Loucy (cell line): ENCODE measurements at regions not wholly inside any gene's neighbourhood (a gene's known extent, or its start where the extent isn't known, plus 50 kb on each side); places are given as distances from the start of the nearest gene placed in this dataset.

Experiments
- H2AFZ ChIP-seq: fragments of 200-600 bp; sonication (generic); 2 replicates; pipeline ENCODE4 v1.6.0; 2016; ENCODE audit warnings: antibody characterized with exemption, mild to moderate bottlenecking, low read length, moderate library complexity
- H3F3A ChIP-seq: fragments of 200-600 bp; 2 replicates; pipeline ENCODE4 v1.6.0; 2016; ENCODE audit warnings: antibody characterized with exemption, low read depth, mild to moderate bottlenecking
- H3K27me3 ChIP-seq: fragments of 200-600 bp; sonication (generic); 2 replicates; pipeline ENCODE4 v1.6.1; 2014; ENCODE audit warnings: low read length, mild to moderate bottlenecking; ENCODE audit not compliant: insufficient read depth, poor library complexity, severe bottlenecking
- H3K36me3 ChIP-seq: fragments of 200-600 bp; sonication (generic); 2 replicates; pipeline ENCODE4 v1.6.1; 2016; ENCODE audit warnings: low read length; ENCODE audit not compliant: insufficient read depth
- H3K4me1 ChIP-seq: fragments of 200-600 bp; sonication (generic); 2 replicates; pipeline ENCODE4 v1.5.1; 2014; ENCODE audit warnings: low read length, mild to moderate bottlenecking; ENCODE audit not compliant: insufficient read depth, poor library complexity, severe bottlenecking
- H3K4me2 ChIP-seq: fragments of 200-600 bp; sonication (generic); 2 replicates; pipeline ENCODE4 v1.6.0; 2014; ENCODE audit warnings: antibody characterized with exemption, low read length, low read depth, mild to moderate bottlenecking; ENCODE audit not compliant: poor library complexity, severe bottlenecking
- H3K4me3 ChIP-seq: fragments of 200-600 bp; sonication (generic); 2 replicates; pipeline ENCODE4 v1.5.1; 2014; ENCODE audit warnings: low read length, mild to moderate bottlenecking, mixed read lengths; ENCODE audit not compliant: poor library complexity, severe bottlenecking
- H3K79me2 ChIP-seq: fragments of 200-600 bp; sonication (generic); 2 replicates; pipeline ENCODE4 v1.6.1; 2014; ENCODE audit warnings: low read length; ENCODE audit not compliant: insufficient read depth
- H3K9ac ChIP-seq: fragments of 200-600 bp; sonication (generic); 2 replicates; pipeline ENCODE4 v1.6.0; 2014; ENCODE audit warnings: mild to moderate bottlenecking, low read depth, low read length, moderate library complexity; ENCODE audit not compliant: poor library complexity, severe bottlenecking
- H3K9me2 ChIP-seq: fragments of 200-600 bp; sonication (generic); replicated peaks from 2 replicates; pipeline ENCODE4 v1.6.1; 2016; ENCODE audit warnings: low read depth, low read length, mixed read lengths
- H3K9me3 ChIP-seq: fragments of 200-600 bp; sonication (generic); 2 replicates; pipeline ENCODE4 v1.6.1; 2014; ENCODE audit warnings: mild to moderate bottlenecking, antibody characterized with exemption, low read length, low read depth; ENCODE audit not compliant: insufficient read depth
- H4K20me1 ChIP-seq: fragments of 200-600 bp; sonication (generic); 2 replicates; pipeline ENCODE4 v1.6.0; 2014; ENCODE audit warnings: antibody characterized with exemption, low read length, mild to moderate bottlenecking; ENCODE audit not compliant: insufficient read depth, poor library complexity, severe bottlenecking
- EZH2phosphoT487 ChIP-seq: fragments of 200-600 bp; IDR thresholded peaks from 2 replicates; pipeline ENCODE4 v1.6.1; 2018; ENCODE audit warnings: antibody characterized with exemption, mild to moderate bottlenecking, moderate library complexity, borderline replicate concordance
- TF ChIP-seq, protein P1 (sequence below): fragments of 200-600 bp; sonication (generic); conservative IDR thresholded peaks from 2 replicates; pipeline ENCODE4 v1.5.1; 2014; ENCODE audit warnings: mild to moderate bottlenecking, antibody characterized with exemption, low read length

DNA sequence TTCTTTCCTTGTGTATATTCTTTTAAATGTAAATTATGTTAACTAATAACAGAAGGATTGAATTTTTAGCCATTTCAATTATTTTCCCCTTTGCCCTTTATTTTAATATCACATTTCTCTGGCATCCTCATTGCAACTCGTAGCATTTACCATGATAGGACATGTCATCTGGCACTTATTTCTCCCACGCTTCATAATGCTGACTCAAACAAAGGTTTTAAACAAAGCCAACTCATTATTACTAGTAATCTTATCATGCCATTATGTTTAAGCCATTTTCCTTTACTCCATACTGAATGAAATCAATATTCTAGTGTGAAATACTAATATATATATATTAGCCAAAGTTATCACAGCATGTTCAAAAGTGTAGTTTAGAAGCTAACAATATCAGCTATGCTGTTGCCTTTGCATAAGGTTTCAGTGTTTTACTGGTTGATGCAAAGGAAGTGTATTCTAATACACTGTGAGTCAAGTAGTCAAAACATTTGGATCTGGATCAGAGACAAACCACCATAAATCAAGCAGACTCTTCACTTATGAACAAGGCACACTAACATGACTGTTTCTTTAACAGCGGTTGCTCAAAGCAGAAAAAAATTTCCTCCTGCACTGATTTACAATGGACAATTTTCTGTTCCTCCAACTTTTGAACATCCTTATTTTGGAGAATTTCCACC is 281.6 kb downstream of the SLC7A11 start:
- Histone ChIP-seq H3K27me3 (no peaks in the 10 kb centered on the region), H3K9me3 (no peaks in the 10 kb centered on the region), H3K36me3 (no peaks in the 10 kb centered on the region), H3K4me3 (no peak overlapping the region), H3K4me2 (no peak overlapping the region), H3K79me2 (no peaks in the 10 kb centered on the region), H3K9ac (no peak overlapping the region), H3K4me1 (no peaks in the 10 kb centered on the region), H3K9me2 (no peaks in the 10 kb centered on the region), H2AFZ (no peak overlapping the region), H4K20me1 (no peaks in the 10 kb centered on the region), H3F3A (no peaks in the 10 kb centered on the region)
- TF ChIP-seq, protein P1, sequence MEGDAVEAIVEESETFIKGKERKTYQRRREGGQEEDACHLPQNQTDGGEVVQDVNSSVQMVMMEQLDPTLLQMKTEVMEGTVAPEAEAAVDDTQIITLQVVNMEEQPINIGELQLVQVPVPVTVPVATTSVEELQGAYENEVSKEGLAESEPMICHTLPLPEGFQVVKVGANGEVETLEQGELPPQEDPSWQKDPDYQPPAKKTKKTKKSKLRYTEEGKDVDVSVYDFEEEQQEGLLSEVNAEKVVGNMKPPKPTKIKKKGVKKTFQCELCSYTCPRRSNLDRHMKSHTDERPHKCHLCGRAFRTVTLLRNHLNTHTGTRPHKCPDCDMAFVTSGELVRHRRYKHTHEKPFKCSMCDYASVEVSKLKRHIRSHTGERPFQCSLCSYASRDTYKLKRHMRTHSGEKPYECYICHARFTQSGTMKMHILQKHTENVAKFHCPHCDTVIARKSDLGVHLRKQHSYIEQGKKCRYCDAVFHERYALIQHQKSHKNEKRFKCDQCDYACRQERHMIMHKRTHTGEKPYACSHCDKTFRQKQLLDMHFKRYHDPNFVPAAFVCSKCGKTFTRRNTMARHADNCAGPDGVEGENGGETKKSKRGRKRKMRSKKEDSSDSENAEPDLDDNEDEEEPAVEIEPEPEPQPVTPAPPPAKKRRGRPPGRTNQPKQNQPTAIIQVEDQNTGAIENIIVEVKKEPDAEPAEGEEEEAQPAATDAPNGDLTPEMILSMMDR: no peak
- no peak for TF ChIP-seq EZH2phosphoT487

DNA sequence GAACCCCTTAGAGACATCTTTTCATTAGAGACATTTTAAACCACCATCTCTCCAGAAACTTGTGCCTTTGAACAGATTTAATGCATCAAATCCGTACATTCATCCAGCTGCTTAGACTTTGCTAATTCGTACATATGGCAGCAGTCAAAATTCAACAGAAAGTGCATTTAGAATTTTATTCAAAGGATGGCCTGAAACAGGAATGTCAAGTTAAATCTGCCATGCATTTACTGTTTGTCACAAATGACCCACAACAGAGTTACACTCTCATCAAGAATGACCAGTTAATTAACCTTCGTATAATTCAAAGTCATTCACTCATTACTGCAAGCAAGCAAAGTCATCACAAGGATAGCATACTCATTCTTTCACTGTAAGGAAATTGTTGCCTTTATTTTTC is 284.3 kb downstream of the SLC7A11 start:
- Histone ChIP-seq H3K9me2 (no peaks in the 10 kb centered on the region), H2AFZ (no peak overlapping the region), H3F3A (no peaks in the 10 kb centered on the region), H3K27me3 (no peaks in the 10 kb centered on the region), H3K9ac (no peak overlapping the region), H4K20me1 (no peaks in the 10 kb centered on the region), H3K79me2 (no peaks in the 10 kb centered on the region), H3K4me1 (no peaks in the 10 kb centered on the region), H3K9me3 (no peaks in the 10 kb centered on the region), H3K36me3 (no peaks in the 10 kb centered on the region), H3K4me2 (no peak overlapping the region), H3K4me3 (no peak overlapping the region)
- TF ChIP-seq, protein P1: no peak
- TF ChIP-seq EZH2phosphoT487: no peak

DNA sequence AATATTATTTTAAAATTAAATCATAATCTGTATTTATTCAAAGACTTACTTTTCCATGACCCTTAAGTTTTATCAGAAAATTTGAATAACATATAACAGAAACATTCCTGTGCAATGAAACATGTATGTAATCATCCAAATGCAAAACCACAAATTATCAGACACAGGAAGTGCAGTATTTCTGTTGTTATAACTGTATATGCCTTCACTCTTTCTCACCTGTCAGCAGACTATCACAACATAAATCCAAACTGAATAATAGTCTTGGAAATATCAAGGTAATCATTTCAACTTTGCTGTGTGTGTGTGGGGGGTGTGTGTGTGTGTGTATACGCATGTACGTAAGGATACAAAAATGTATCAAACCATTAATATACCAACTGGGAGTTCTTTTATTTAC is 285.9 kb downstream of the SLC7A11 start:
- no peaks in the 10 kb centered on the region for H3K9me2 ChIP-seq
- no peaks in the 10 kb centered on the region for H3F3A ChIP-seq
- no peak overlapping the region for H3K4me3 ChIP-seq
- no peaks in the 10 kb centered on the region for H4K20me1 ChIP-seq
- no peaks in the 10 kb centered on the region for H3K27me3 ChIP-seq
- H3K79me2 ChIP-seq: no peaks in the 10 kb centered on the region
- no peaks in the 10 kb centered on the region for H3K9me3 ChIP-seq
- H3K4me1 ChIP-seq: no peaks in the 10 kb centered on the region
- no peak overlapping the region for H3K4me2 ChIP-seq
- H2AFZ ChIP-seq: no peak overlapping the region
- no peak overlapping the region for H3K9ac ChIP-seq
- no peaks in the 10 kb centered on the region for H3K36me3 ChIP-seq
- no peak for TF ChIP-seq EZH2phosphoT487
- TF ChIP-seq, protein P1: no peak
